Stimulated activated naive CD8-positive, alpha-beta T cell treated with anti-CD3 and anti-CD28 coated beads, Interleukin-15, amount 100 ng/mL, for 72 hours (primary cell): ENCODE measurements at regions not wholly inside any gene's neighbourhood (a gene's known extent, or its start where the extent isn't known, plus 50 kb on each side); places are given as distances from the start of the nearest gene placed in this dataset.
"Not testable (repeated sequence)": the region's sequence is repeated elsewhere in the genome, so short reads cannot be mapped to it uniquely, and the experiment has no call there.

Experiments
- ATAC-seq: fragments of 150-1000 bp; cut with Tn5 transposase; 2 replicates; pipeline ENCODE4 v1.10.0; 2021; ENCODE audit warnings: mild to moderate bottlenecking, moderate library complexity
- DNase-seq, 2 donors: peaks; one replicate each; pipeline ENCODE4 v3.0.0; 2021 to 2022
- H3K27ac Mint-ChIP-seq, 2 donors: one replicate each; pipeline ENCODE4 v1.8.0; 2022; ENCODE audit warnings: mild to moderate bottlenecking in 2 of 2, mixed read lengths in 2 of 2, moderate library complexity in 2 of 2
- H3K27me3 Mint-ChIP-seq: one replicate; pipeline ENCODE4 v1.8.0; 2022; ENCODE audit warnings: mixed read lengths
- H3K4me1 Mint-ChIP-seq: one replicate; pipeline ENCODE4 v1.8.0; 2022; ENCODE audit warnings: mild to moderate bottlenecking, mixed read lengths
- H3K4me3 Mint-ChIP-seq, 2 donors: one replicate each; pipeline ENCODE4 v1.8.0; 2022; ENCODE audit warnings: mild to moderate bottlenecking in 2 of 2, mixed read lengths in 2 of 2, moderate library complexity in 1 of 2
- H3K9me3 Mint-ChIP-seq, 2 donors: one replicate each; pipeline ENCODE4 v1.8.0; 2022; ENCODE audit warnings: mixed read lengths in 2 of 2

DNA sequence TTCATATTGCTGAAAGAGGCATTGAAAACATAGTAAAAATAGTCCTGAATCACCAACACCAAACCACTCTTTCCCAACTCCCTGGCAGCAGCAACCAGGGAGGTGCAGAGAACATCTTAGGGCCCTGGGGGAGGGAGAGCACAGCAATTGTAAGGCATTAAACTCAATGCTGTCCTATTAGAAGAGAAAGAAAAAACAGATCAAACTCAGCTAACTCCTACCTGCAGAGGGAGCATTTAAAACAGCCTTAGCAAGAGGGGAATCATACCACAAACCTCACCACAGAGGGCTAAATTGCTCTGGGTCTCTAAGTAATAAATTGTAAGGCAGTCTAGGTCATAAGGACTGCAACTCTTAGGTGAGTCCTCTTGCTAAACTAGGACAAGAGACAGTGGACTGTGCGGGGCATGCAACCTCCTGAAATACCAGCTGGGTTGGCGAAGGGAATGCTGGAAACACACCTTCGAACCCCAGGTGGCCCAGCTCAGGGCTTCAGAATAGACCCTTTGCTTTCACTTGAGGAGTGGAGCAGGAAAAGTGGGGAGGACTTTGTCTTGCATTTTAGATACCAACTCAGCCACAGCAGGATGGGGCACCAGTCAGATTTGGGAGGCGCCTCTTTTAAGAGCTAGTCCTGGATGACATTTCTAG, 697.1 kb upstream of the FAT3 start:
- no peak overlapping the region for H3K4me3 Mint-ChIP-seq
- DNase-seq, result no peak
- no peak overlapping the region for H3K27ac Mint-ChIP-seq
- no peak for ATAC-seq
- H3K27me3 Mint-ChIP-seq, result no peaks in the 10 kb centered on the region
- H3K4me1 Mint-ChIP-seq, result no peaks in the 10 kb centered on the region
- peaks cover 7 to 15% of the 10 kb centered on the region in 2 donors for H3K9me3 Mint-ChIP-seq

GRCh38 chr11:91513734-91514133, 710.9 kb upstream of the FAT3 start:
- no peaks in the 10 kb centered on the region for H3K4me1 Mint-ChIP-seq
- no peak overlapping the region for H3K27ac Mint-ChIP-seq
- no peak for ATAC-seq
- H3K4me3 Mint-ChIP-seq, result no peak overlapping the region
- peaks cover 11 to 13% of the 10 kb centered on the region in 2 donors for H3K9me3 Mint-ChIP-seq
- no peak for DNase-seq
- H3K27me3 Mint-ChIP-seq, result no peaks in the 10 kb centered on the region

- H3K4me3 Mint-ChIP-seq, result no peak overlapping the region
- H3K27ac Mint-ChIP-seq, result no peak overlapping the region
- ATAC-seq (no peak), DNase-seq (no peak)
- peaks cover 0 to 8% of the 10 kb centered on the region in 2 donors for H3K9me3 Mint-ChIP-seq
- no peaks in the 10 kb centered on the region for H3K4me1 Mint-ChIP-seq
- no peaks in the 10 kb centered on the region for H3K27me3 Mint-ChIP-seq
Measured at GRCh38 chr11:91497847-91498246, 726.8 kb upstream of the FAT3 start.

DNA sequence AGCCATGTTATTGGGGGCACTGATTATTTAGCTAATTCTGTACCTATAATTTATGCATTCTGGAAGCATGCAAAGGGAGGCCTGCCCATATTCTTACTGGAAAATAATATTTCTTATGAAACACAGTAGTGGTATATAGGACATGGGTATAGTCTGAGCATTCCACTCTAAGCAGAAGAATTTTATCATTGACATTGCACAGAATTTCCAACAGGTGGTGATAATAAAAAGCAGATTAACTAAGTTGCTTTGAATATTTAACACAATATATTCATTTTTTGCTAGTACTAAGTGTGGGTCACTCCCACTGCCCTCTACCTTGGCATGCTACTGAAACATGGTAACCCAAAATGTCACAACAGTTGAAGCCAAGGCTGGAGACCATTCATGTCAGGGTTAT, 728.8 kb upstream of the FAT3 start:
- H3K27me3 Mint-ChIP-seq, result no peaks in the 10 kb centered on the region
- no peak for ATAC-seq

GRCh38 chr11:91489989-91490388, 734.6 kb upstream of the FAT3 start:
- H3K27ac Mint-ChIP-seq, result no peak overlapping the region
- no peaks in the 10 kb centered on the region for H3K4me1 Mint-ChIP-seq
- H3K9me3 Mint-ChIP-seq, result peaks cover 28 to 40% of the 10 kb centered on the region in 2 donors
- H3K27me3 Mint-ChIP-seq, result no peaks in the 10 kb centered on the region
- no peak overlapping the region for H3K4me3 Mint-ChIP-seq
- DNase-seq (no peak), ATAC-seq (no peak)

More for the DNA sequence above, 728.8 kb upstream of the FAT3 start:
- DNase-seq, result no peak
- no peaks in the 10 kb centered on the region for H3K4me1 Mint-ChIP-seq
- H3K27ac Mint-ChIP-seq, result no peak overlapping the region
- no peaks in the 10 kb centered on the region for H3K9me3 Mint-ChIP-seq
- no peak overlapping the region for H3K4me3 Mint-ChIP-seq

- H3K9me3 Mint-ChIP-seq, result peaks cover 26 to 47% of the 10 kb centered on the region in 2 donors
- not testable (repeated sequence) for DNase-seq, H3K4me3 Mint-ChIP-seq, ATAC-seq, H3K4me1 Mint-ChIP-seq, H3K27ac Mint-ChIP-seq, H3K27me3 Mint-ChIP-seq
Measured at GRCh38 chr11:91483956-91484355, 740.7 kb upstream of the FAT3 start.

DNA sequence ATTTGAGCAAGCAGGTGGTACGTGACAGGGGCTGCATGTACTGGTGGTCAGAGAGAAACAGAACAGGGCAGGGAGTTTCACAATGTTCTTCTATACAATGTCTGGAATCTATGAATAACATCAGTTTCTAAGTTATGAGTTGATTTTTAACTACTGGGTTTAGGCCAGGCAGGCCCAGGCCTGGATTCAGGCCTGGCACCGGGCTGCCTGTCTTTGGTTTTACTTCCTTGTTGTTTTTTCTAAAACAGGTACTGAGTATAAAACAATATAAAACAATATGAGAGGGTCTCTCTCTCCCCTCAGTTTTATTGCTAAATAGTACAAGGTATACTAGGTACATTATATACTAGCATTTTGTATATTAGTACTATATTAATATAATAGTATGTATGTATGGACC, 742.7 kb upstream of the FAT3 start:
- H3K9me3 Mint-ChIP-seq, result peaks cover 23 to 40% of the 10 kb centered on the region in 2 donors
- not testable (repeated sequence) for ATAC-seq, H3K4me1 Mint-ChIP-seq, H3K27ac Mint-ChIP-seq, H3K27me3 Mint-ChIP-seq, DNase-seq, H3K4me3 Mint-ChIP-seq

DNA sequence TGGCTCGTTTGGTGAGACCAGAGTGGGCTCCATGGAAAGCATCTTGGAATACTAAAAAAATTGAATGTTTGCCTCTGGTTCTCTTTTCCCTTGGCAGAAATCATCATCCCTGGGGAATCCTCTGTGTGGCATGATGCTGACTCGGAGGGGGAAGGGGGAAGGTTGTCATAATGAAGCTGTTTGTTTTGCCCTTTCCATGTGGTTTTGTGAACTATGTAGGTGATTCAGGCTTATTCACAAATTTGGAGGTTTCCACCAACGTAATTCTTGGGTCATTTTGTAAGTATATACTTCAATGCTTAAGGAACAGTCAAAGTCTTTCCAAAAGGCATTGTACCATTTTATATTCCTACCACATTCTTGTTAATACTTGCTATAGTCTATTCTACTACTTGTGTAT, 754.0 kb upstream of the FAT3 start:
- Mint-ChIP-seq H3K27ac (no peak overlapping the region), H3K4me3 (no peak overlapping the region), H3K4me1 (no peaks in the 10 kb centered on the region), H3K9me3 (peaks cover 0 to 10% of the 10 kb centered on the region in 2 donors), H3K27me3 (no peaks in the 10 kb centered on the region)
- ATAC-seq, result no peak
- no peak for DNase-seq

DNA sequence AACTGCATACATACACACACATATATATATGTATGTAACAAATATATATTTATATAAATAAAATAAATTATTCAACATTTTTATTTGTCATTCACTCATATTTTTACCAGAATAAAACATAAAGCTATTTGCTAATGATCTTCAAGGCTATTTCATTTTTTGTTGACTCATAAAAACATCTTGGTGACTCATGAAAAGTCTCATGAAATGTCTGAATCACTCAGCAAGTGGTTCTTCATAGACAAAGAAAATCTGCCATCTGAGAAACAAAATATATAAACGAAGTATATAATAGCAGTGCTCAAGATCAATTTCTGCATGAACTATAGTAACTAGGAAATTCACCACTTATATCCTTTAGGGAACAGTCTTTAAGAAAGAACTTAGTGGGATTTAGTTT, 764.8 kb upstream of the FAT3 start:
- DNase-seq (no peak), ATAC-seq (no peak)
- Mint-ChIP-seq H3K27me3 (no peaks in the 10 kb centered on the region), H3K9me3 (peaks cover 0 to 5% of the 10 kb centered on the region in 2 donors), H3K27ac (no peak overlapping the region), H3K4me3 (no peak overlapping the region), H3K4me1 (no peaks in the 10 kb centered on the region)

DNA sequence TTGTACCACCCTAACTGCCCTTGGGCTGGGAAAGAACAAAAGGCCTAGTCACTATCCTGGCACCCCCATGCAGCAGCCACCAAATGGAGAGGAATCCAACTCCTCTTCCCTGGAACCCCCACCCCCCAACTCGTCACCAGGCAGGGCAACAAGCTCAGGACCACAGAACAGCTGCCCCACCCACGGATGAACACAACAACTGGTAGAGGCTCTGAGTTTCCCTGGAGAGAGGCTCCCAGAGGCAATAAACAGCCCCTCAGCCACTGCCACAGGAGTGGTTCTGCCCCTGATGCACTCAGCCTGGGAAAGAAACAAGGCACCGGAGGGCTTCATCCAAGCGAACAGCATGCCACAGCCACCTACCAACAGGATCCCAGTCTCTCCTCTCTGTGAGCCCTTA, 778.4 kb upstream of the FAT3 start:
- Mint-ChIP-seq H3K27ac (no peak overlapping the region), H3K4me3 (no peak overlapping the region), H3K9me3 (peaks cover 5 to 18% of the 10 kb centered on the region in 2 donors), H3K27me3 (no peaks in the 10 kb centered on the region), H3K4me1 (no peaks in the 10 kb centered on the region)
- ATAC-seq, result no peak
- no peak for DNase-seq

DNA sequence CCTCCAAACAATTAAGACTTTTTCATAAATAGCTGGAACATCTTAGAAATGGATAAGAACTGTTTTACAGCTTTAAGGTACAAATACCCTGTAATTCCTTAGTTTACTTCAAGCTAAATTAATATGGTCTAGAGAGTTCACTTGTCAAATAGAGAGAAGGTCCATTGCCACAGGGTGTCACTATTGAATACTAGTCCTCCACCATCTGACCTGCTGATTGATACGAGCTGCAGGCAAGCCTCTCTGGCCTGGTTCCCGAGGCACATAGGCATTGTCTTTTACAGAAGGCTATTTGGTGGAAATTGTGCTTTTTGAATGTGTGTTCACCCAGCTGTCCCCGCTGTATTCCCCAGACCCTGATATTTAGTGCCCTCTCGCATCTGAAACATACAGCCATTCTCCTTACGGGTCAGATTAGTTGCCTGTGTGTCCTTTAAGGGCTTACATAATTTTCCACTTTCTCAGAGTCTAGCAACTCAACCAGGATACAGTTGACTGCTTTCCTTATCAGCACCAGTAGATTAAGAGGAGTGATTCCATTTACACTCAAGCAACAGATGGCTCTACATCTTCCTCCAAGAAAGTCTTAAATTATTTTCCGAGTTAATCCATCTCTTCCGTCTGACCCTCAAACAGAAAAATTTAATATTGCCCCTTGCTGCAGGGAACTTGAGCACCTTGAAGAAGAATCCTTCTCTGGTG, 788.8 kb upstream of the FAT3 start:
- H3K4me1 Mint-ChIP-seq, result no peaks in the 10 kb centered on the region
- H3K4me3 Mint-ChIP-seq, result no peak overlapping the region
- DNase-seq (no peak), ATAC-seq (no peak)
- H3K27ac Mint-ChIP-seq, result no peak overlapping the region
- H3K9me3 Mint-ChIP-seq, result peaks cover 23 to 27% of the 10 kb centered on the region in 2 donors
- H3K27me3 Mint-ChIP-seq, result no peaks in the 10 kb centered on the region

GRCh38 chr11:91433284-91434010, 791.2 kb upstream of the FAT3 start:
- Mint-ChIP-seq H3K4me1 (no peaks in the 10 kb centered on the region), H3K27me3 (no peaks in the 10 kb centered on the region), H3K27ac (no peak overlapping the region), H3K4me3 (no peak overlapping the region), H3K9me3 (peaks cover 16 to 32% of the 10 kb centered on the region in 2 donors)
- ATAC-seq (no peak), DNase-seq (no peak)

- Mint-ChIP-seq H3K9me3 (peaks cover 7 to 9% of the 10 kb centered on the region in 2 donors), H3K4me1 (no peaks in the 10 kb centered on the region), H3K27me3 (no peaks in the 10 kb centered on the region), H3K4me3 (no peak overlapping the region), H3K27ac (no peak overlapping the region)
- ATAC-seq (no peak), DNase-seq (no peak)
Measured at GRCh38 chr11:91421641-91422040, 803.0 kb upstream of the FAT3 start.

DNA sequence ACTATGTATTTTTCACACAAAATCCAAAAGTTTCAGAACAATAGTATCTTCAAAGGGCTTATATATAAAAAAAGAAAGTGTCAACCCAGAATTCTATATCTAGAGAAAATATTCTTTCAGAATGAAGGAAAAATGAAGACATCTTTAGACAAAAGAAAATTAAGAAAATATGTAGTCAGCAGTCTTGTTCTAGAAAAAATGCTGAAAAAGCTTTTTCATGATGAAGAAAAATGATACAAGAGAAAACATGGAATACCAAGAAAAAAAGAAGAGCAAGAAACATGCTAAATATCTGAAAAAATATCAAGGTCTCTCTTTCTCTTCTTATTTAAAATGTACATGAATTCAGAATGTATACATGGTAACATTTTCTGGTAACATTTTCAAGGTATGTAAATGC, 816.8 kb upstream of the FAT3 start:
- H3K4me1 Mint-ChIP-seq, result no peaks in the 10 kb centered on the region
- no peak overlapping the region for H3K4me3 Mint-ChIP-seq
- peaks cover 0 to 9% of the 10 kb centered on the region in 2 donors for H3K9me3 Mint-ChIP-seq
- H3K27me3 Mint-ChIP-seq, result no peaks in the 10 kb centered on the region
- H3K27ac Mint-ChIP-seq, result no peak overlapping the region
- DNase-seq (no peak), ATAC-seq (no peak)

GRCh38 chr11:91406009-91406408, 818.6 kb upstream of the FAT3 start:
- Mint-ChIP-seq H3K4me1 (no peaks in the 10 kb centered on the region), H3K27me3 (no peaks in the 10 kb centered on the region), H3K9me3 (peaks cover 2 to 19% of the 10 kb centered on the region in 2 donors), H3K27ac (no peak overlapping the region), H3K4me3 (no peak overlapping the region)
- ATAC-seq (no peak), DNase-seq (no peak)

GRCh38 chr11:91404344-91404743, 820.3 kb upstream of the FAT3 start:
- ATAC-seq (no peak), DNase-seq (no peak)
- Mint-ChIP-seq H3K4me1 (no peaks in the 10 kb centered on the region), H3K9me3 (peaks cover 6 to 21% of the 10 kb centered on the region in 2 donors), H3K27me3 (no peaks in the 10 kb centered on the region), H3K27ac (no peak overlapping the region), H3K4me3 (no peak overlapping the region)
